Activated T-helper 1 cell treated with anti-CD3 and anti-CD28 coated beads, Interleukin-12 subunit alpha, Interleukin-12 subunit beta, Interleukin-2, Interleukin-4 antibody, amounts not matched to agents 30 ng/mL and 10 ng/mL and 1 ng/mL, durations not matched to agents 14 hours and 24 hours and 36 hours (primary cell): ENCODE measurements at regions not wholly inside any gene's neighbourhood (a gene's known extent, or its start where the extent isn't known, plus 50 kb on each side); places are given as distances from the start of the nearest gene placed in this dataset.
"Not testable (repeated sequence)": the region's sequence is repeated elsewhere in the genome, so short reads cannot be mapped to it uniquely, and the experiment has no call there.

Experiments used
- DNase-seq: peaks from one replicate; pipeline ENCODE4 v3.0.0; 2021; ENCODE audit warnings: low spot score
- H3K27ac Mint-ChIP-seq: one replicate; pipeline ENCODE4 v1.8.0; 2021; ENCODE audit warnings: mild to moderate bottlenecking, mixed read lengths
- H3K27me3 Mint-ChIP-seq: one replicate; pipeline ENCODE4 v1.8.0; 2022; ENCODE audit warnings: mild to moderate bottlenecking, moderate library complexity, mixed read lengths; ENCODE audit not compliant: insufficient read depth
- H3K36me3 Mint-ChIP-seq: one replicate; pipeline ENCODE4 v1.8.0; 2021; ENCODE audit warnings: low read depth, mixed read lengths
- H3K4me1 Mint-ChIP-seq: one replicate; pipeline ENCODE4 v1.8.0; 2021; ENCODE audit warnings: low read depth, mixed read lengths
- H3K4me3 Mint-ChIP-seq: one replicate; pipeline ENCODE4 v1.8.0; 2021; ENCODE audit warnings: mild to moderate bottlenecking, moderate library complexity, mixed read lengths
- H3K9me3 Mint-ChIP-seq: one replicate; pipeline ENCODE4 v1.8.0; 2021; ENCODE audit warnings: mixed read lengths
- intact Hi-C: fragments of 100-400 bp; cut with micrococcal nuclease; formaldehyde crosslinking; loops from one replicate; pipeline ENCODE4 v1.15.1; 2024

- H3K4me1 Mint-ChIP-seq: no peaks in the 10 kb centered on the region
- DNase-seq: no peak
- H3K4me3 Mint-ChIP-seq: no peak overlapping the region
- peaks cover 4% of the 10 kb centered on the region for H3K9me3 Mint-ChIP-seq
- no peaks in the 10 kb centered on the region for H3K36me3 Mint-ChIP-seq
- no peak overlapping the region for H3K27ac Mint-ChIP-seq
- H3K27me3 Mint-ChIP-seq: no peaks in the 10 kb centered on the region
- intact Hi-C loops: no loop called here
These were observed 168.1 kb upstream of the POC5 start for GRCh38 chr5:75885321-75885720.

GRCh38 chr5:75869891-75870290, 152.7 kb upstream of the POC5 start:
- H3K9me3 Mint-ChIP-seq: no peaks in the 10 kb centered on the region
- peaks cover 2% of the 10 kb centered on the region for H3K27me3 Mint-ChIP-seq

GRCh38 chr5:75862872-75863271, 145.6 kb upstream of the POC5 start:
- Mint-ChIP-seq H3K36me3 (no peaks in the 10 kb centered on the region), H3K4me1 (no peaks in the 10 kb centered on the region), H3K4me3 (no peak overlapping the region), H3K9me3 (no peaks in the 10 kb centered on the region), H3K27me3 (no peaks in the 10 kb centered on the region), H3K27ac (no peak overlapping the region)
- intact Hi-C loops: no loop called here
- DNase-seq: no peak

More at GRCh38 chr5:75869891-75870290, 152.7 kb upstream of the POC5 start:
- intact Hi-C loops: no loop called here
- Mint-ChIP-seq H3K36me3 (no peaks in the 10 kb centered on the region), H3K4me1 (no peaks in the 10 kb centered on the region), H3K4me3 (no peak overlapping the region), H3K27ac (no peak overlapping the region)
- DNase-seq: no peak

GRCh38 chr5:75859621-75860020, 142.4 kb upstream of the POC5 start:
- H3K27me3 Mint-ChIP-seq, H3K4me3 Mint-ChIP-seq, H3K36me3 Mint-ChIP-seq, DNase-seq, H3K9me3 Mint-ChIP-seq, intact Hi-C loops, H3K4me1 Mint-ChIP-seq, H3K27ac Mint-ChIP-seq: not testable (repeated sequence)

GRCh38 chr5:75856056-75856455, 138.8 kb upstream of the POC5 start:
- Mint-ChIP-seq H3K27me3 (peaks cover 2% of the 10 kb centered on the region), H3K4me3 (no peak overlapping the region), H3K9me3 (no peaks in the 10 kb centered on the region), H3K27ac (no peak overlapping the region), H3K4me1 (no peaks in the 10 kb centered on the region), H3K36me3 (no peaks in the 10 kb centered on the region)
- DNase-seq: no peak
- intact Hi-C loops: no loop called here

GRCh38 chr5:75848077-75848476, 130.8 kb upstream of the POC5 start:
- no peak for DNase-seq
- Mint-ChIP-seq H3K9me3 (no peaks in the 10 kb centered on the region), H3K4me1 (no peaks in the 10 kb centered on the region), H3K4me3 (no peak overlapping the region), H3K36me3 (no peaks in the 10 kb centered on the region), H3K27me3 (no peaks in the 10 kb centered on the region), H3K27ac (no peak overlapping the region)
- intact Hi-C loops: no loop called here

GRCh38 chr5:75847561-75848021, 130.4 kb upstream of the POC5 start:
- Mint-ChIP-seq H3K27me3 (no peaks in the 10 kb centered on the region), H3K27ac (no peak overlapping the region), H3K4me1 (no peaks in the 10 kb centered on the region), H3K36me3 (no peaks in the 10 kb centered on the region), H3K4me3 (no peak overlapping the region), H3K9me3 (no peaks in the 10 kb centered on the region)
- no peak for DNase-seq
- intact Hi-C loops: no loop called here

- Mint-ChIP-seq H3K27ac (no peak overlapping the region), H3K4me1 (no peaks in the 10 kb centered on the region), H3K36me3 (no peaks in the 10 kb centered on the region), H3K4me3 (no peak overlapping the region), H3K9me3 (no peaks in the 10 kb centered on the region), H3K27me3 (peaks cover 3% of the 10 kb centered on the region)
- intact Hi-C loops: no loop called here
- no peak for DNase-seq
These were observed 127.1 kb upstream of the POC5 start for GRCh38 chr5:75844301-75844700.

GRCh38 chr5:75843319-75843718, 126.1 kb upstream of the POC5 start:
- Mint-ChIP-seq H3K9me3 (no peaks in the 10 kb centered on the region), H3K4me3 (no peak overlapping the region), H3K27me3 (peaks cover 3% of the 10 kb centered on the region), H3K27ac (no peak overlapping the region), H3K36me3 (no peaks in the 10 kb centered on the region), H3K4me1 (no peaks in the 10 kb centered on the region)
- DNase-seq: no peak
- intact Hi-C loops: no loop called here

- Mint-ChIP-seq H3K27me3 (peaks cover 3% of the 10 kb centered on the region), H3K4me3 (no peak overlapping the region), H3K27ac (no peak overlapping the region), H3K9me3 (no peaks in the 10 kb centered on the region), H3K36me3 (no peaks in the 10 kb centered on the region), H3K4me1 (no peaks in the 10 kb centered on the region)
- no peak for DNase-seq
- intact Hi-C loops: no loop called here
These were observed 122.3 kb upstream of the POC5 start for GRCh38 chr5:75839547-75839946.

GRCh38 chr5:75837258-75837841, 120.1 kb upstream of the POC5 start:
- DNase-seq: no peak
- H3K27me3 Mint-ChIP-seq: peaks cover 3% of the 10 kb centered on the region
- H3K27ac Mint-ChIP-seq: no peak overlapping the region
- no peak overlapping the region for H3K4me3 Mint-ChIP-seq
- H3K4me1 Mint-ChIP-seq: no peaks in the 10 kb centered on the region
- intact Hi-C loops: no loop called here
- H3K9me3 Mint-ChIP-seq: no peaks in the 10 kb centered on the region
- H3K36me3 Mint-ChIP-seq: no peaks in the 10 kb centered on the region

GRCh38 chr5:75831561-75831960, 114.3 kb upstream of the POC5 start:
- Mint-ChIP-seq H3K4me3 (no peak overlapping the region), H3K27ac (no peak overlapping the region), H3K36me3 (no peaks in the 10 kb centered on the region), H3K27me3 (peaks cover 3% of the 10 kb centered on the region), H3K9me3 (no peaks in the 10 kb centered on the region), H3K4me1 (no peaks in the 10 kb centered on the region)
- DNase-seq: no peak
- intact Hi-C loops: no loop called here

- H3K27me3 Mint-ChIP-seq: peaks cover 3% of the 10 kb centered on the region
- H3K4me1 Mint-ChIP-seq: no peaks in the 10 kb centered on the region
- H3K36me3 Mint-ChIP-seq: no peaks in the 10 kb centered on the region
- no peaks in the 10 kb centered on the region for H3K9me3 Mint-ChIP-seq
- DNase-seq: no peak
- H3K27ac Mint-ChIP-seq: no peak overlapping the region
- intact Hi-C loops: no loop called here
- no peak overlapping the region for H3K4me3 Mint-ChIP-seq
These were observed 110.8 kb upstream of the POC5 start for GRCh38 chr5:75828029-75828428.

GRCh38 chr5:75824323-75824722, 107.1 kb upstream of the POC5 start:
- H3K4me3 Mint-ChIP-seq: no peak overlapping the region
- no peaks in the 10 kb centered on the region for H3K36me3 Mint-ChIP-seq
- no peaks in the 10 kb centered on the region for H3K4me1 Mint-ChIP-seq
- intact Hi-C loops: no loop called here
- no peaks in the 10 kb centered on the region for H3K9me3 Mint-ChIP-seq
- H3K27me3 Mint-ChIP-seq: peaks cover 3% of the 10 kb centered on the region
- no peak for DNase-seq
- H3K27ac Mint-ChIP-seq: no peak overlapping the region
